ENCODE measurements at regions not wholly inside any gene's neighbourhood (a gene's known extent, or its start where the extent isn't known, plus 50 kb on each side); places are given as distances from the start of the nearest gene placed in this dataset.

GRCh38 chr18:44067186-44067585 lies 613.5 kb upstream of the SETBP1 start:
- DNase-seq: no peak

- no peak for DNase-seq
These were observed 605.6 kb upstream of the SETBP1 start for GRCh38 chr18:44075038-44075437.

- DNase-seq: peak; percentile 0
These were observed 601.1 kb upstream of the SETBP1 start for GRCh38 chr18:44079606-44080005.

- DNase-seq: no peak
These were observed 600.6 kb upstream of the SETBP1 start for GRCh38 chr18:44080054-44080453.

- DNase-seq: no peak
These were observed 591.0 kb upstream of the SETBP1 start for GRCh38 chr18:44089732-44090131.

GRCh38 chr18:44090453-44090852 lies 590.2 kb upstream of the SETBP1 start:
- DNase-seq: no peak

GRCh38 chr18:44093253-44093652 lies 587.4 kb upstream of the SETBP1 start:
- no peak for DNase-seq

GRCh38 chr18:44096016-44096415 lies 584.7 kb upstream of the SETBP1 start:
- DNase-seq: no peak

- no peak for DNase-seq
These were observed 582.1 kb upstream of the SETBP1 start for GRCh38 chr18:44098551-44099098.

GRCh38 chr18:44107187-44107586 lies 573.5 kb upstream of the SETBP1 start:
- DNase-seq: no peak

- DNase-seq: no peak
These were observed 569.4 kb upstream of the SETBP1 start for GRCh38 chr18:44111337-44111736.

- no peak for DNase-seq
These were observed 562.9 kb upstream of the SETBP1 start for GRCh38 chr18:44117821-44118220.

- no peak for DNase-seq
These were observed 561.1 kb upstream of the SETBP1 start for GRCh38 chr18:44119607-44120006.

- DNase-seq: no peak
These were observed 556.9 kb upstream of the SETBP1 start for GRCh38 chr18:44123743-44124142.

- DNase-seq: peak; percentile 22
These were observed 555.2 kb upstream of the SETBP1 start for GRCh38 chr18:44125446-44125845.

GRCh38 chr18:44126598-44126997 lies 554.1 kb upstream of the SETBP1 start:
- DNase-seq: no peak

- no peak for DNase-seq
These were observed 552.3 kb upstream of the SETBP1 start for GRCh38 chr18:44128365-44128764.

- no peak for DNase-seq
These were observed 550.2 kb upstream of the SETBP1 start for GRCh38 chr18:44130376-44130942.

GRCh38 chr18:44133483-44133882 lies 547.2 kb upstream of the SETBP1 start:
- no peak for DNase-seq

- no peak for DNase-seq
These were observed 546.2 kb upstream of the SETBP1 start for GRCh38 chr18:44134447-44134846.

- no peak for DNase-seq
These were observed 544.9 kb upstream of the SETBP1 start for GRCh38 chr18:44135741-44136140.

- no peak for DNase-seq
These were observed 544.4 kb upstream of the SETBP1 start for GRCh38 chr18:44136326-44136725.

- DNase-seq: no peak
These were observed 537.6 kb upstream of the SETBP1 start for GRCh38 chr18:44143072-44143471.

- DNase-seq: no peak
These were observed 531.0 kb upstream of the SETBP1 start for GRCh38 chr18:44149706-44150105.

- no peak for DNase-seq
These were observed 526.7 kb upstream of the SETBP1 start for GRCh38 chr18:44153981-44154380.

All from skin of body (tissue), 1 donor.